H7 (cell line): ENCODE measurements at regions not wholly inside any gene's neighbourhood (a gene's known extent, or its start where the extent isn't known, plus 50 kb on each side); places are given as distances from the start of the nearest gene placed in this dataset.
"Not testable (repeated sequence)": the region's sequence is repeated elsewhere in the genome, so short reads cannot be mapped to it uniquely, and the experiment has no call there.

Experiments used
- DNase-seq: peaks from one replicate; pipeline ENCODE4 v3.0.0; 2012
- H3K27me3 ChIP-seq: 2 replicates; pipeline ENCODE4 v1.6.0; 2011; ENCODE audit warnings: mild to moderate bottlenecking, low read length; ENCODE audit not compliant: control insufficient read depth, insufficient read depth
- H3K36me3 ChIP-seq: replicated peaks from 2 replicates; pipeline ENCODE4 v1.5.1; 2011; ENCODE audit warnings: low read length; ENCODE audit not compliant: control insufficient read depth, insufficient read depth
- H3K4me3 ChIP-seq: 2 replicates; pipeline ENCODE4 v1.5.1; 2011; ENCODE audit warnings: low read depth, mild to moderate bottlenecking, control low read depth, low read length, moderate library complexity; ENCODE audit not compliant: insufficient read depth

- Histone ChIP-seq H3K36me3 (no peaks in the 10 kb centered on the region), H3K4me3 (no peak overlapping the region), H3K27me3 (no peaks in the 10 kb centered on the region)
- DNase-seq, result no peak
Observed at GRCh38 chr4:13910556-13910955, 283.0 kb upstream of the BOD1L1 start.

GRCh38 chr4:13911256-13911655 lies 283.7 kb upstream of the BOD1L1 start:
- no peaks in the 10 kb centered on the region for H3K36me3 ChIP-seq
- no peak for DNase-seq
- no peaks in the 10 kb centered on the region for H3K27me3 ChIP-seq
- H3K4me3 ChIP-seq, result no peak overlapping the region

GRCh38 chr4:13912436-13912925 lies 285.0 kb upstream of the BOD1L1 start:
- no peaks in the 10 kb centered on the region for H3K27me3 ChIP-seq

GRCh38 chr4:13912966-13913365 lies 285.4 kb upstream of the BOD1L1 start:
- H3K4me3 ChIP-seq, result no peak overlapping the region
- no peaks in the 10 kb centered on the region for H3K36me3 ChIP-seq
- H3K27me3 ChIP-seq, result no peaks in the 10 kb centered on the region
- no peak for DNase-seq

More at GRCh38 chr4:13912436-13912925, 285.0 kb upstream of the BOD1L1 start:
- no peak for DNase-seq
- Histone ChIP-seq H3K4me3 (no peak overlapping the region), H3K36me3 (no peaks in the 10 kb centered on the region)

- Histone ChIP-seq H3K27me3 (no peaks in the 10 kb centered on the region), H3K36me3 (no peaks in the 10 kb centered on the region), H3K4me3 (no peak overlapping the region)
- no peak for DNase-seq
Observed at GRCh38 chr4:13917015-13917414, 289.5 kb upstream of the BOD1L1 start.

- no peaks in the 10 kb centered on the region for H3K36me3 ChIP-seq
- no peak overlapping the region for H3K4me3 ChIP-seq
- H3K27me3 ChIP-seq, result no peaks in the 10 kb centered on the region
- DNase-seq, result no peak
Observed at GRCh38 chr4:13918110-13918509, 290.6 kb upstream of the BOD1L1 start.

- DNase-seq, result no peak
- H3K4me3 ChIP-seq, result no peak overlapping the region
- H3K27me3 ChIP-seq, result no peaks in the 10 kb centered on the region
- H3K36me3 ChIP-seq, result no peaks in the 10 kb centered on the region
Observed at GRCh38 chr4:13918991-13919441, 291.5 kb upstream of the BOD1L1 start.

GRCh38 chr4:13920111-13920875 lies 292.8 kb upstream of the BOD1L1 start:
- H3K27me3 ChIP-seq, result no peaks in the 10 kb centered on the region
- no peak overlapping the region for H3K4me3 ChIP-seq
- no peak for DNase-seq
- H3K36me3 ChIP-seq, result no peaks in the 10 kb centered on the region

- H3K36me3 ChIP-seq, result no peaks in the 10 kb centered on the region
- H3K27me3 ChIP-seq, result no peaks in the 10 kb centered on the region
- H3K4me3 ChIP-seq, result no peak overlapping the region
- DNase-seq, result no peak
Observed at GRCh38 chr4:13920901-13921300, 293.4 kb upstream of the BOD1L1 start.

GRCh38 chr4:13921805-13922204 lies 294.3 kb upstream of the BOD1L1 start:
- Histone ChIP-seq H3K36me3 (no peaks in the 10 kb centered on the region), H3K27me3 (no peaks in the 10 kb centered on the region), H3K4me3 (no peak overlapping the region)
- no peak for DNase-seq

- Histone ChIP-seq H3K36me3 (no peaks in the 10 kb centered on the region), H3K27me3 (no peaks in the 10 kb centered on the region), H3K4me3 (no peak overlapping the region)
- no peak for DNase-seq
Observed at GRCh38 chr4:13922459-13922858, 294.9 kb upstream of the BOD1L1 start.

GRCh38 chr4:13922873-13923645 lies 295.5 kb upstream of the BOD1L1 start:
- H3K27me3 ChIP-seq, result no peaks in the 10 kb centered on the region

GRCh38 chr4:13924900-13925299 lies 297.4 kb upstream of the BOD1L1 start:
- DNase-seq, result not testable (repeated sequence)

More at GRCh38 chr4:13922873-13923645, 295.5 kb upstream of the BOD1L1 start:
- no peak overlapping the region for H3K4me3 ChIP-seq
- no peak for DNase-seq
- no peaks in the 10 kb centered on the region for H3K36me3 ChIP-seq

GRCh38 chr4:13928214-13928613 lies 300.7 kb upstream of the BOD1L1 start:
- H3K27me3 ChIP-seq, result no peaks in the 10 kb centered on the region
- H3K36me3 ChIP-seq, result no peaks in the 10 kb centered on the region
- H3K4me3 ChIP-seq, result no peak overlapping the region
- no peak for DNase-seq

More at GRCh38 chr4:13924900-13925299, 297.4 kb upstream of the BOD1L1 start:
- not testable (repeated sequence) for H3K27me3 ChIP-seq, H3K4me3 ChIP-seq, H3K36me3 ChIP-seq

- Histone ChIP-seq H3K4me3 (no peak overlapping the region), H3K27me3 (no peaks in the 10 kb centered on the region), H3K36me3 (no peaks in the 10 kb centered on the region)
- no peak for DNase-seq
Observed at GRCh38 chr4:13930155-13930554, 302.6 kb upstream of the BOD1L1 start.
